Stromal cell of bone marrow (primary cell): ENCODE measurements at regions not wholly inside any gene's neighbourhood (a gene's known extent, or its start where the extent isn't known, plus 50 kb on each side); places are given as distances from the start of the nearest gene placed in this dataset.
"Not testable (repeated sequence)": the region's sequence is repeated elsewhere in the genome, so short reads cannot be mapped to it uniquely, and the experiment has no call there.

Source experiments
- DNase-seq: peaks from one replicate; pipeline ENCODE4 v3.0.0-alpha.2; 2012; ENCODE audit warnings: low read depth

DNA sequence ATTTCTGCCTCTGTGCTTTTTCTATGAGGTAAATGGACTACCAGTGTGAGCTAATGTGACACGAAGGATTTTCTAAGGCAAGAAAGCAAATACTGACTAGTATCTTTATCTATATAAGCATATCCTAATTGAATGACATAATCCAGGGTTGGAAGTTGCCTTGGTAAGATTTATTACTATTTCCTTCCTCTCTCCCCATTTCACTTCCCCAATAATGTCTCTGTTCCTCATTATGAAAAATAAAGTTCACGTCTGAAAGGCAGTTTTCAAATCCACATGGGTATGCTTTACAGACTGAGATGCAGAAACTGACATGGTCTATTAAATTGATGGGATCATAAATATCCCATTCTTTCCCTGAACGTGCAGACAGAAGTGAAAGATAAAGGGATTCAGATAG is 86.0 kb downstream of the DTWD1 start:
- no peak for DNase-seq

DNA sequence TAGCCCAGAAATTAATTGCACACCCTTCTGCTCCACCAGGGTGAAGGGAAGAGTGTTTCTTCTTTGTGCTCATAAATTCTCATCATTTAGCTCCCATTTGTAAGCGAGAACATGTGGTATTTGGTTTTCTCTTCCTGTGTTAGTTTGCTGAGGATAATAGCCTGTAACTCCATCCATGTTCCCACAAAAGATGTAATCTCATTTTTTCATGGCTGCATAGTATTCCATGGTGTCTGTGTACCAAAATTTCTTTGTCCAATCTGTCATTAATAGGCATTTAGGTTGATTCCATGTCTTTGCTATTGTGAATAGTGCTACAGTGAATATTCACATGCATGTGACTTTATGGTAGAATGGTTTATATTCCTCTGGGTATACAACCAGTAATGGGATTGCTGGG is 86.8 kb downstream of the DTWD1 start:
- no peak for DNase-seq

DNA sequence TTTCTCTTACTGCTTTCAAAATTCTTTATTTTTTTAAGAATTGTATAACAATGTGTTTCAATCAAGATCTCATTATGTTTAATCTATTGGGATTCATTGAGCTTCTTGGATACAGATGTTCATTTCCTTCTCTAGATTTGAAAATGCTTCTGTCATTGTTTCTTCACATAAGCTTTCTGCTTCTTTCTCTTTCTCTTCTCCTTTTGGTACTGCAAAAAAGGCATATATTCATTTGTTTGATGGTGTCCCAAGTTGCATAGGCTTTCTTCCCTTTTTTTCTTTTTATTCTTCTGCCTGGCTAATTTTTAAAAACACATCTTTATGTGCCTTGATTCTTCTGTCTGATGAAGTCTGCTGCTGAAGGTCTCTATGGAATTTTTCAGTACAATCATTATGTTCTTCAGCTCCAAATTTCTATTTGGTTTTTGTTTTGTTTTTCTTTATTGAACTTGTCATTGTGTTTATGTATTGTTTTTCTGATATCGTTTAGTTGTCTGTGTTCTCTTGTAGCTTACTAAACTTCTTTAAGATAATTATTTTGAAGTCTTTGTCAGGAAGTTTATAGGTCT is 88.9 kb downstream of the DTWD1 start:
- DNase-seq = no peak

DNA sequence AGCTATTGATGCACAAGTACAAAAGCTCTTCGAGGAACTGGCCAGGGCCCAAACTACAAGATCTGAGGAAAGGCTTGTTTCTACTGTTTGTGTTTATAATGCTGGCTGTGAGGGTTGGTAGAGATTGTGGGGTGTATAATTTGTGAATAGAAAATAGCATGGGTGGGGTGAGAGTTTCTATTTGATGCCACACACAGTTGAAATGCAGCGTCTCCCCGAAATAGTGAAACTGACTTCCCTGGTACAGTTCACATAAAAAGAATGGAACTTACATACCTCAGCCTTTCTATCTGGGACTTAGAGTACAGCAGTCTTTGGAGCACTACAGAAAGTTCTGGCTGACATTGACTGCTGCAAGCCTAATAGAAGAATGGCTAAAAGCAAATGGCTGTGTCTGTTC is 91.3 kb downstream of the DTWD1 start:
- DNase-seq = no peak

DNA sequence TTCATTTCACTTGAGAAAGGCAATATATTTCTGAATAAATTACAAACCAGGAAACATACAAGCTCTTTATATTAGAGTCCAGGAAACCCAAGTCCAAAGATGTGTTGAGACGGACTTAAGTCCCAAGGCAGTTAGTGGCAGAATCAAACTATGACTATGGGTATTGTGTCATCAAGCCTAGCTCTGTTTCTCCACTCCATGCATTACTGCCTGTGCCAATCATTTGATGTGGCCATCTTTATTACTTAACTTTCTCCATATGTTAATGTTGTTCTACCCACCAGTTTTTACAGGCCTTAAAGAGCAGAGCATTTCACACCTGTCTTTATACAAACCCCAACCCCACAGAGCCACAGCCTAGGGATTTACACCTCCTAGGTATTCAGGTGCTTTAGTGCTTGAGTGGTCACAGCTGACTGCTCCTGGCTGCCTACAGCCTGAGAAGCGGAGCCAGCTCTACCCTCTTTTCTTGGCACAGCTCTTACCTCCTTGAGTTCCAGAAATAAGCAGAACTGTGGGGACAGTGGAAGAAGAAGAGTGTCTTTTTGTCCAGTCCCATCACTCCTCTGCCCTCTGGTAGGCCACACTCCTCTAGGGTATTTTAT is 92.1 kb downstream of the DTWD1 start:
- DNase-seq = no peak

DNA sequence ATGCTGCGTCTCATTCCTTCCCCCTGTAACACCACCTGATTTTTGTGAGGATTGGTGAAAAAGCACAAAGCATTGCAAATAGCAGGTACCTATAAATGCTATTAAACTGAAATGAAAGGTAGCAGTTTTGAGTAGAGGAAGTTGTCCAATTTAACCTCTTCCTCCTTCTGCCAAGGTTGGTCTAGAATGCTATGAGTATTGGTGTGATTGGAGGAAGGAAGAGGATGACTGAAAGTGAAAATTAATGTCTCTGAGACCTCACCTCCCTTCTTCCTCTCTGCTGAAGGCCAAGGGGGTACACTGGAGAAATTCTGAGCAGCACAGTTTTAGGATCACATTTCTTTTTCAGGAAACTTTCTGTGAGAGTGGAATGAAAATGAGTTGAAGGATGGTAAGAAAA is 94.4 kb downstream of the DTWD1 start:
- DNase-seq = no peak

DNA sequence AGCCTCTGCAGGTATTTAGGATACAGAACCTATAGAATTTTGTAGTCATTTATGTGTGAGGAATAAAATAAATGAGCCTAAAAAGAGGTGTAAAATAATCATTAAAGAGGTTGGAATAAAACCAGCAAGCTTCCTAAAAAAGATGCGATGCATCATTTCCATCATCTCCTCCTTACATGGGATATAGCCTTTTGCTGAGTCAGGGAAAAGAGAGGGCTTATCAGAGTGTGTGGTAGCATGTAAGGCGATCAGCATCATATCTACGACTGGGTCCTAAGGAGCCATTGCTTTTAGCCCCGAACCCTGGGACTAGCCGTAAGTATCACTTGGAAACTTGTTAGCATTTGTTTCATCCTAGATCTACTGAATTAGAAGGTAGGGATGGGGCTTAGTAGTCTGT is 94.9 kb downstream of the DTWD1 start:
- DNase-seq = no peak

DNA sequence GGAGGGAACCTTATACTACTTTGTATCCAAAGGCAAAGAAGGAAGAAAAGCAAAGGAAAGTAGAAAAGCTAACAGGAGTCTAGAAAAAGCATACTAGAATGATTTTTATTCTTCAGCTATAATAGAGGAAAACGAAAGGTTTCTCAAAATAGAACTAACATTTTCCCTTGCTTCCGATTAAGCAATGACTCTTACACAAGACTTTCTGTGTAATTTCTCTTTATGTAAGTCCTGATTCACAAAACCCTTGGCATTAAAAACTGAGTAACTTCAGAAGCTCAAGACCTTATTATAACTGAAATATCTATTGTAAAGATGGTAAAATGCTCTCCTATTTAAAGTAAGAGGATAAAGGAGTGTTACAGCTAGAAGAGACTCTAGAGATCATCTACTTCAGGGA is 97.4 kb downstream of the DTWD1 start:
- DNase-seq = peak; percentile 87

DNA sequence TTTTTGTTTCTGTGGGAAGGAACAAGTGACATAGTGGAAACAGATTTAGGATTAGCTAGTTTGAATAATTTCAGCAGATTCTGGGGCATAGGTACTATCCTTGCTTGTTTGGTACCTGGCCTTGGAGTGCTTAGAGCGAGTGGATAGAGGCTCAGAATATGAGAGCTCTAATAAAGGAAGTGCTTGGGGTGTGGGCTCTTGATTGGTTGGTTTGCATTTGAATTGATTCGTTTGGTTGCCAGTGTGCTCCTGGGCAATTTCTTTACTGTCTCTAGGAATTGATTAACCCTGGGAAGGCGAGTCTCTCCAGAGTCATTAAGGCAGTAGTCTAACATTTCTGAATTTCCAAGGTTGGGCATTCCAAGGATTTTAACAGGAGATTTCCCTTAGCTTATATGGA is 98.0 kb downstream of the DTWD1 start:
- no peak for DNase-seq

DNA sequence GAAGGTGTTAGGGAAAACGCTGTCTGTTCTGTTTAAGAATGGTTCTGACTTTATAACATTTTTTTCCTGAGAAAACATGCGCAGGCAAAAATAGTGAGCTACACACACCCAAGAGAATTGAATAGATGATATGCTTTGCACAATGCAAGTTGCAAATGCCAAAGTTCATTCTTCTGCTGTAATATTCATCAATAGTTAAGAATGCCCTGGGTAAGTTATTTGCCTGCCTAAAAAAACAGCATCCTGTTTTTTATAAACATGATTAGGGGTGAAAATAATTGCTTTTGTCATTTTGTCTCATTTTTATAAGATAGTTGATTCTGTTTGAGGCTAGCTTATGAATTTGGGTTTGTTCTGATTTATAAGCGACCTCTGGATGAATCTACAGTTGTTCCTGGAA is 99.4 kb downstream of the DTWD1 start:
- DNase-seq = peak; percentile 40

DNA sequence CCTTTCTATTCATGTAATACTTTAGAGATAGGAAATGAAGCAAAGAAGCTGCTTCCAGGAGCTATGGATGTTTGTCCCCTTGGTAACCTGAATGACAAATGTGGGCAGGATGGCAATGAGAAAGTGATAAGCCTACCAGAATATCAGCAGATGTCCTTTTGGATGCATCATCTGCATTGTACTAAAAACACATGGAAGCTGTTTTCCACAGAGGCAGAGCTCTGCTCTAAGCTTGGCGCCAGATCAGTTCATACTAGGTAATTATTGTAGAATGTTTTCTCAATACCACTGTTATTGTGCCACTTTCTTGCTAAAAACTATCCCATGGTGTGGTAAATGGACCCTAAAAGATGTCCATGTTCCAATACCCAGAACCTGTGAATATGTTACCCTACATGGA is 100.2 kb downstream of the DTWD1 start:
- DNase-seq = no peak

DNA sequence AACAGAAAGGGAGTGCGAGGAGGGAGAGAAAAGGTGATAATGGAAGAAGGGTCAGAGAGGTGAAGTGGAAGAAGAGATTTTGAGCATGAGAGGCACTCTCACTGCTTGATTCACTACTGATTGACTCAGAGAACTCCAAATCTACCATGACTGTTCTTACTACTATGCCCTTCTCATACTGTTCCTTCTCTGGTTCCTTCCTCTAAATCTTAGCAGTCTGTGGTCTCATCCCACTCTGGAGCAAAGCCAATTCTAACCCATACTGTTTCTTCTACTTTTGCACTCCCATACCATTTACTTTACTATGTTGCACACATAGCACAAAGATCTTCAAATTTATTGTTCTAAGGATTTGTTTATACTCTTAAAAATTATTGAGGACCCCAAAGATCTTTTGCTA is 100.8 kb downstream of the DTWD1 start:
- DNase-seq = no peak

DNA sequence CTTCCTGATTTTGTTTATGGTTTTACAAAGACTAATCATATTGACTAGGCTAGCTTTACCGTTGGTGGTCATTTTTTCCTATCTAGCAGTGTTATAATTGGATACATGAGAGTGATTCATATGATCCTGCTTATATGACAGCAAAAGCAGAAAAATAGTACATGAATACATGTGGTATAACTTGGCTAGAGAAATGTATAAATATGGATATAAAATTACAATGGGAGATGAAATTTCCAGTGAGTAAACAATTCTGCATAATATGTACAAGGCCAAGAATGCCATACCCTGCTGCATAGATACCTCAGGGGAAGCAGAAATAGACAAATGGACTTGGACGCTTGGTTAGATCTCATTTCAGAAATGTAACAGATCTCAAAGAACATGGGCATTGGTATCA is 103.1 kb downstream of the DTWD1 start:
- no peak for DNase-seq

DNA sequence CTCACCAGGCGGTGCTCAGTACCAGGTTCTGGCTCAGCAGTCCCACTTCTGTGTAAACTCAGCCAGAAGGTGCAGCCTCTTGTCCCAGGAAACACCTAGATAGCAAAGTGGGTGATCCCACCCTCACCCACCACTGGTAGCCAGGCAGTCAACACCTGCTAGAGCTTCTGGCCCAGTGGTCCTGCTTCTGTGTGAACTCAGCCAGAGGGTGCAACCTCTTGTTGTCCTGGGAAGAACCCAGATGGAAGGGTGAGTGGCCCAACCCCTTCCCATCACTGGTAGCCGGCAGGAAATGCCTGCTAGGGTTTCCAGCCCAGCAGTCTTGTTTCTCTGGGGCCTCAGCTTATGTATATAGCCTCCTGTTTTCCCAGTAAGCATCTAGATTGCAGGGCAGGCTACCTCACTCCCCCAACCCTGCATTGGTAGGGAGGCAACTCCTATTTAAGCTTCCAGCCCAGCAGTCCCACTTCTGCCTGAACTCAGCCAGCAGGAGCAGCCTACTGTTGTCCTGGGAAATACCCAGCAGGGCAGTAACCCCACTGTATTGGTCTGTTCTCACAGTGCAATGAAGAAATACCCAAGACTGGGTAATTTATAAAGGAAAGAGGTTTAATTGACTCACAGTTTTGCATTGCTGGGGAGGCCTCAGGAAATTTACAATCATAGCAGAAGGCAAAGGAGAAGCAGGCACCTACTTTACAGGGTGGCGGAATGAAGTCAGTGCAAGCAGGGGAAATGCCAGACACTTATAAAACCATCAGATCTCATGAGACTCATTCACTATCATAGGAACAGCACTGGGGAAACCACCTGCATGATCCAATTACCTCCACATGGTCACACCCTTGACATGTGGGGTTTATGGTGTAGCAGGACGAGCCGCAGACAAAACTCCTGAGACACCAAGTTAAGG is 110.6 kb downstream of the DTWD1 start:
- DNase-seq = no peak

DNA sequence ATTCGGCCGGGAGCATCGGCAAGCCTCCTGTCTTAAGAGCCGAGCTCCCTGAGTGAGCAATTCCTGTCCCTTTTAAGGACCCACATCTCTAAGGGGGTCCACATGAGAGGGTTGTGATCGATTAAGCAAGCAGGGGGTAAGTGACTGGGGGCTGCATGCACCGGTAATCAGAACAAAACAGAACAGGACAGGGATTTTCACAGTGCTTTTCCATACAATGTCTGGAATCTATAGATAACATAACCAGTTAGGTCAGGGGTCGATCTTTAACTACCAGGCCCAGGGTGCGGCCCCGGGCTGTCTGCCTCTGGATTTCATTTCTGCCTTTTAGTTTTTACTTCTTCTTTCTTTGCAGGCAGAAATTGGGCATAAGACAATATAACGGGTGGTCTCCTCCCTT is 111.3 kb downstream of the DTWD1 start:
- not testable (repeated sequence) for DNase-seq

DNA sequence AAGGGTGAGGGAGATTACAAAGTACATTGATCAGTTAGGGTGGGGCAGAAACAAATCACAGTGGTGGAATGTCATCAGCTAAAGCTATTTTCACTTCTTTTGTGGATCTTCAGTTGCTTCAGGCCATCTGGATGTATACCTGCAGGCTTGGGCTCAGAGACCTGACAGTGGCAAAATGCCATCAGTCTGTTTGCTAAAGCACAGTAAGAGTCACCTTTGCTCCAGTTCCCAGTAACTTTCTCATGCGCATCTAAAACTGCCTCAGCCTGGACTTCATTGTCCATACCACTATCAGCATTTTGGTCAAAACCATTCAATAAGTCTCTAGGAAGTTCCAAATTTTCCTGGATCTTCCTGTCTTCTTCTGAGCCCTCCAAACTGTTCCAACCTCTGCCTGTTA is 113.2 kb downstream of the DTWD1 start:
- not testable (repeated sequence) for DNase-seq

DNA sequence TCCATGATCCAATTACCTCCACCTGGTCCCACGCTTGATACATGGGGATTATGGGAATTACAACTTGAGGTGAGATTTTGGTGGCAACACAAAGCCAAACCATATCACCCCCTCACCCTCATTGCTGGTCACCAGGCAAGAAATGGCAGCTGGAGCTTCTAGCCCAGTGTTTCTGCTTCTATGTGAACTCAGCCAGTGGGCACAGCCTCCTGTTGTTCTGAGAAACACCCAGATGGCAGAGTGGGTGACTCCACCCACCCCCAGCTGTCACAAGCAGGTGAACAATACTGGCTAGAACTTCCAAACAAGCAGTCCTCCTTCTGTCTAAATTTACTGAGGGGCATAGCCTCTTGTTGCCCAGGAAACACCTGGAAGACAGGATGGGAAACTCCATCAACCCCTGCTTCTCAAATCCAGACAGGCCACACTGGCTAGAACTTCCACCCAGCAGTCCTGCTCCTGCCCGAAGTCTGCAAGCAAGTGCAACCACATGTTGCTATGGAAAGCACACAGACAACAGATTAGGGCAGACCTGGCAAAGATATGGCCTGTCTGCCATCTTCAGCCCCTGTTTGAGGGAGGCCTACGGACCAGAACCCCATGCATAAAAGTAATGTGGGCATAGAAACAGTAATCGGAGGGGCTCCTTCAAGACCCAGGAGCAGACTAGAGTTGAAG is 114.1 kb downstream of the DTWD1 start:
- no peak for DNase-seq

DNA sequence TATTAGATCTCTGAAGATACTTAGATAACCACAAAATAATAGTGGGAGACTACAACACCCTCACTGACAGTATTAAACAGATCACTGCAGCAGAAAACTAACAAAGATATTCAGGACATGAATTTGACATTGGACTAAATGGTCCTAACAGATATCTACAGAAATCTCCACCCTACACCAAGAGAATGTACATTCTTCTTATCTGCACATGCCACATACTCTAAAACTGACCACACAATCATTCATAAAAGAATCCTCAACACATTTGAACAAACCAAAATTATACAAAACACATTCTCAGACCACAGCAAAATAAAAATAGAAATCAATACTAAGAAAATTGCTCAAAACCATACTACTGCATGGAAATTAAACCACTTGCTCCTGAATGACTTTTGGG is 116.3 kb downstream of the DTWD1 start:
- DNase-seq = no peak

DNA sequence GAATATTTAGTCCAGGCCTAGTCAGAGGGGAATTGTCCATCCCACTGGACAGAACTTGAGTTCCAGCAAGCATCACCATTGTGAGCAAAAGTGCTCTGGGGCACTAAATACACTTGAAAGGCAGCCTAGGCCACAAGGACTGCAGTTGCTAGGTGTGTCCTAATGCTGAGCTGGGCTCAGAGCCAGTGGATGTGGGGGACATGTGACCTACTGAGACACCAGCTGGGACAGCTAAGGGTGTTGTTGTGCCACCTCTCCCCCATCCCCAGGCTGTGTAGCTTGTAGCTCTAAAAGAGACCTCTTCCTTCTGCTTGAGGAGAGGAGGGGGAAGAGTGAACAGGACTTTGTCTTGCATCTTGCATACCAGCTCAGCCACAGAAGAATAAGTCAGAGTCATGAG is 120.9 kb downstream of the DTWD1 start:
- DNase-seq = no peak

DNA sequence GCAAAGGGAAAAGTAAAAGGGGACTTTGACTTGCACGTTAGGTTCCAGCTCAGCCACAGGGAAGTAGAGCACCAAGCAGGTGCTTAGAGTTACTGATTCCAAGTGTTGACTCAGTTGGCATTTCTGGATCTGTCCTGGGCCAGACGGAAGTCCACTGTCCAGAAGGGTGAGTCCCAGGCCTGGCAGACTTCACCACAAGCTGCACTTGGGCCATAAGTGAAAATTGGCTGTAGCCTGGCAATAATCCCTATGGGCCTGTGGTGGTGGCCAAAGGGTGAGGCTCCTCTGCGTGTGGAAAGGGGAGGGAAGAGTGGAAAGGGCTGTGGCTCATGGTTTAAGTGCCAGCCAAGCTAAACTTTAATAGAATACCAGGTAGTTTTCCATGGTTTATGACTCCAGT is 121.5 kb downstream of the DTWD1 start:
- DNase-seq = no peak

DNA sequence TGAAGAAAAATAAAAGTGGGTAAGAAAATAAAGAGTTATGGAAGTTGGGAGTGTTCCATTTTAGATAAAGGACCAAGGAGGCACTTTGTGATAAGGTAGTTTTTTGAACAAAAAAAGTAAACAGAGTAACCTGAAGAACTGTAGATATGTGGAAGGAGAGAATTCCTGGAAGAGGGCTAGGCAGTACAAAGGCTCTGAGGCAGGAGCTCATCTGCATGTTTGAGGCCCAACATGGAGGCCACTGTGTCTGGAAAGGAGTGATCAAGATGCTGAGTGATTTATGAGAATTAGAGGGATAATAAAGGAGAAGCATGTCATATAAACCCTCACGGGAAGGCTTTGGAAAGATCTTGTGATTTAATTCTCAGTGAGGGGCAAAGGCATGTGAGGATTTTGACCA is 126.5 kb downstream of the DTWD1 start:
- no peak for DNase-seq

DNA sequence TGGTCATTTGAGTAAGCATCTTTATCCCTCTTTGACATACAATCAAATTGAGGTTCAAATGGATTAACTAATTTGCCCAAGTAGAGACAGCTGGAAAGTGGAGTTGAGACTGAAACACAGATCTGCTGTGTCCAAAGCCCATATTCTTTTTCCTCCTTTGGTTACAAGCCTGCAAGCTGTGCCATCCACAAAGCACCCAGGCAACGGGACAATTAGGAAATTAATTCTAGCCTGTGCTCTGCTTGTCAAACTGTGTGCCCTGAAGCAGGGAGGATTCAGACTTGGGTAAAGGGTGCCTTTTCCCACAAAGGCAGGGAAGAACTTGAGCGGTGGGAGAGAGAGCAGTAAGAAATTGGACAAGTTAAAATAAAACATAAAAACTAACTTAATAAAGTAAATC is 127.9 kb downstream of the DTWD1 start:
- DNase-seq = no peak

DNA sequence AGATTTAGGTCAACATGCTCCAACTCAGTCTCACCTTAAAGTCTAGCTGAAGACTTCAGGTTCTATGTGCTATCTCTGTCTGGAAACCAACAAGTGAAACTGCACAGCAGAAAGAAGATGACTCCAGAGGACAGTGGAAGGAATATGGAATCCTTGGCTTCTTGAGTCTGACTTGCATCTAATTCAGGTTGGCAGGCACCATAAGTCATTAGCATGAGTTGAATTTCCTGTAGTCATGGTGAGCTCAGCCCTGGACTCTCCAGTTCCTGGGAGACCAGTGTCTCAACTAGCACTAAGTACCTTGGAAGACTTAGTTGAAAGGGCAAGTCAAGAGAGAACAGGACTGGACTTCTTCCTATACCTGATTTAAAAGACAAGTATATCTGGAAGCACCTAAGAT is 129.7 kb downstream of the DTWD1 start:
- DNase-seq = no peak
